ENCODE measurements at regions not wholly inside any gene's neighbourhood (a gene's known extent, or its start where the extent isn't known, plus 50 kb on each side); places are given as distances from the start of the nearest gene placed in this dataset.

- Histone ChIP-seq H3K27ac (ENCODE audit: low read depth, low read length) (no peak overlapping the region), H3K36me3 (ENCODE audit: control insufficient read depth, insufficient read depth, low read length) (no peaks in the 10 kb centered on the region), H3K4me1 (ENCODE audit: control insufficient read depth, insufficient read depth, low read length) (no peaks in the 10 kb centered on the region), H3K9me3 (ENCODE audit: control insufficient read depth, insufficient read depth, low read length) (no peaks in the 10 kb centered on the region), H3K4me3 (ENCODE audit: low read depth, low read length) (no peak overlapping the region), H3K27me3 (ENCODE audit: control insufficient read depth, insufficient read depth, low read length) (no peaks in the 10 kb centered on the region), H3K9ac (ENCODE audit: low read depth, low read length) (no peak overlapping the region)
Observed at GRCh38 chr14:56044196-56044595, 74.0 kb upstream of the PELI2 start.

- Histone ChIP-seq H3K36me3 (ENCODE audit: control insufficient read depth, insufficient read depth, low read length) (no peaks in the 10 kb centered on the region), H3K9me3 (ENCODE audit: control insufficient read depth, insufficient read depth, low read length) (no peaks in the 10 kb centered on the region), H3K4me3 (ENCODE audit: low read depth, low read length) (no peak overlapping the region), H3K27me3 (ENCODE audit: control insufficient read depth, insufficient read depth, low read length) (no peaks in the 10 kb centered on the region), H3K27ac (ENCODE audit: low read depth, low read length) (no peak overlapping the region), H3K9ac (ENCODE audit: low read depth, low read length) (no peak overlapping the region), H3K4me1 (ENCODE audit: control insufficient read depth, insufficient read depth, low read length) (no peaks in the 10 kb centered on the region)
Observed at GRCh38 chr14:56046546-56046945, 71.7 kb upstream of the PELI2 start.

GRCh38 chr14:56046996-56047395 is 71.2 kb upstream of the PELI2 start:
- H3K4me3 ChIP-seq (ENCODE audit: low read depth, low read length): no peak overlapping the region
- no peaks in the 10 kb centered on the region for H3K9me3 ChIP-seq (ENCODE audit: control insufficient read depth, insufficient read depth, low read length)
- H3K36me3 ChIP-seq (ENCODE audit: control insufficient read depth, insufficient read depth, low read length): no peaks in the 10 kb centered on the region
- no peak overlapping the region for H3K27ac ChIP-seq (ENCODE audit: low read depth, low read length)
- H3K27me3 ChIP-seq (ENCODE audit: control insufficient read depth, insufficient read depth, low read length): no peaks in the 10 kb centered on the region
- H3K4me1 ChIP-seq (ENCODE audit: control insufficient read depth, insufficient read depth, low read length): no peaks in the 10 kb centered on the region
- no peak overlapping the region for H3K9ac ChIP-seq (ENCODE audit: low read depth, low read length)

- Histone ChIP-seq H3K4me3 (ENCODE audit: low read depth, low read length) (no peak overlapping the region), H3K4me1 (ENCODE audit: control insufficient read depth, insufficient read depth, low read length) (no peaks in the 10 kb centered on the region), H3K27ac (ENCODE audit: low read depth, low read length) (no peak overlapping the region), H3K36me3 (ENCODE audit: control insufficient read depth, insufficient read depth, low read length) (no peaks in the 10 kb centered on the region), H3K27me3 (ENCODE audit: control insufficient read depth, insufficient read depth, low read length) (no peaks in the 10 kb centered on the region), H3K9ac (ENCODE audit: low read depth, low read length) (no peak overlapping the region), H3K9me3 (ENCODE audit: control insufficient read depth, insufficient read depth, low read length) (no peaks in the 10 kb centered on the region)
Observed at GRCh38 chr14:56049536-56049935, 68.7 kb upstream of the PELI2 start.

GRCh38 chr14:56055511-56055910 is 62.7 kb upstream of the PELI2 start:
- Histone ChIP-seq H3K27me3 (ENCODE audit: control insufficient read depth, insufficient read depth, low read length) (no peaks in the 10 kb centered on the region), H3K9ac (ENCODE audit: low read depth, low read length) (no peak overlapping the region), H3K9me3 (ENCODE audit: control insufficient read depth, insufficient read depth, low read length) (no peaks in the 10 kb centered on the region), H3K36me3 (ENCODE audit: control insufficient read depth, insufficient read depth, low read length) (no peaks in the 10 kb centered on the region), H3K4me1 (ENCODE audit: control insufficient read depth, insufficient read depth, low read length) (peaks cover 10% of the 10 kb centered on the region), H3K4me3 (ENCODE audit: low read depth, low read length) (no peak overlapping the region), H3K27ac (ENCODE audit: low read depth, low read length) (no peak overlapping the region)

- H3K36me3 ChIP-seq (ENCODE audit: control insufficient read depth, insufficient read depth, low read length): no peaks in the 10 kb centered on the region
- peaks cover 10% of the 10 kb centered on the region for H3K4me1 ChIP-seq (ENCODE audit: control insufficient read depth, insufficient read depth, low read length)
- H3K9me3 ChIP-seq (ENCODE audit: control insufficient read depth, insufficient read depth, low read length): no peaks in the 10 kb centered on the region
- no peak overlapping the region for H3K4me3 ChIP-seq (ENCODE audit: low read depth, low read length)
- no peak overlapping the region for H3K27ac ChIP-seq (ENCODE audit: low read depth, low read length)
- H3K9ac ChIP-seq (ENCODE audit: low read depth, low read length): no peak overlapping the region
- H3K27me3 ChIP-seq (ENCODE audit: control insufficient read depth, insufficient read depth, low read length): no peaks in the 10 kb centered on the region
Observed at GRCh38 chr14:56056031-56056430, 62.2 kb upstream of the PELI2 start.

- H3K4me1 ChIP-seq (ENCODE audit: control insufficient read depth, insufficient read depth, low read length): peaks cover 10% of the 10 kb centered on the region
- no peak overlapping the region for H3K27ac ChIP-seq (ENCODE audit: low read depth, low read length)
- no peak overlapping the region for H3K4me3 ChIP-seq (ENCODE audit: low read depth, low read length)
- no peaks in the 10 kb centered on the region for H3K36me3 ChIP-seq (ENCODE audit: control insufficient read depth, insufficient read depth, low read length)
- H3K27me3 ChIP-seq (ENCODE audit: control insufficient read depth, insufficient read depth, low read length): no peaks in the 10 kb centered on the region
- no peak overlapping the region for H3K9ac ChIP-seq (ENCODE audit: low read depth, low read length)
- H3K9me3 ChIP-seq (ENCODE audit: control insufficient read depth, insufficient read depth, low read length): no peaks in the 10 kb centered on the region
Observed at GRCh38 chr14:56057071-56057741, 61.0 kb upstream of the PELI2 start.

GRCh38 chr14:56057767-56058166 is 60.4 kb upstream of the PELI2 start:
- no peaks in the 10 kb centered on the region for H3K27me3 ChIP-seq (ENCODE audit: control insufficient read depth, insufficient read depth, low read length)
- H3K9me3 ChIP-seq (ENCODE audit: control insufficient read depth, insufficient read depth, low read length): no peaks in the 10 kb centered on the region
- no peak overlapping the region for H3K4me3 ChIP-seq (ENCODE audit: low read depth, low read length)
- no peak overlapping the region for H3K9ac ChIP-seq (ENCODE audit: low read depth, low read length)
- no peaks in the 10 kb centered on the region for H3K36me3 ChIP-seq (ENCODE audit: control insufficient read depth, insufficient read depth, low read length)
- H3K4me1 ChIP-seq (ENCODE audit: control insufficient read depth, insufficient read depth, low read length): peaks cover 10% of the 10 kb centered on the region
- H3K27ac ChIP-seq (ENCODE audit: low read depth, low read length): no peak overlapping the region

- Histone ChIP-seq H3K9me3 (ENCODE audit: control insufficient read depth, insufficient read depth, low read length) (no peaks in the 10 kb centered on the region), H3K36me3 (ENCODE audit: control insufficient read depth, insufficient read depth, low read length) (no peaks in the 10 kb centered on the region), H3K27ac (ENCODE audit: low read depth, low read length) (no peak overlapping the region), H3K4me3 (ENCODE audit: low read depth, low read length) (no peak overlapping the region), H3K4me1 (ENCODE audit: control insufficient read depth, insufficient read depth, low read length) (peaks cover 10% of the 10 kb centered on the region), H3K9ac (ENCODE audit: low read depth, low read length) (no peak overlapping the region), H3K27me3 (ENCODE audit: control insufficient read depth, insufficient read depth, low read length) (no peaks in the 10 kb centered on the region)
Observed at GRCh38 chr14:56059054-56059453, 59.2 kb upstream of the PELI2 start.

GRCh38 chr14:56061051-56061450 is 57.2 kb upstream of the PELI2 start:
- H3K27ac ChIP-seq (ENCODE audit: low read depth, low read length): no peak overlapping the region
- H3K9me3 ChIP-seq (ENCODE audit: control insufficient read depth, insufficient read depth, low read length): no peaks in the 10 kb centered on the region
- no peak overlapping the region for H3K9ac ChIP-seq (ENCODE audit: low read depth, low read length)
- no peak overlapping the region for H3K4me3 ChIP-seq (ENCODE audit: low read depth, low read length)
- peaks cover 10% of the 10 kb centered on the region for H3K4me1 ChIP-seq (ENCODE audit: control insufficient read depth, insufficient read depth, low read length)
- H3K27me3 ChIP-seq (ENCODE audit: control insufficient read depth, insufficient read depth, low read length): no peaks in the 10 kb centered on the region
- no peaks in the 10 kb centered on the region for H3K36me3 ChIP-seq (ENCODE audit: control insufficient read depth, insufficient read depth, low read length)

GRCh38 chr14:56063131-56063530 is 55.1 kb upstream of the PELI2 start:
- no peak overlapping the region for H3K27ac ChIP-seq (ENCODE audit: low read depth, low read length)
- no peaks in the 10 kb centered on the region for H3K4me1 ChIP-seq (ENCODE audit: control insufficient read depth, insufficient read depth, low read length)
- no peaks in the 10 kb centered on the region for H3K27me3 ChIP-seq (ENCODE audit: control insufficient read depth, insufficient read depth, low read length)
- no peaks in the 10 kb centered on the region for H3K36me3 ChIP-seq (ENCODE audit: control insufficient read depth, insufficient read depth, low read length)
- H3K4me3 ChIP-seq (ENCODE audit: low read depth, low read length): no peak overlapping the region
- no peaks in the 10 kb centered on the region for H3K9me3 ChIP-seq (ENCODE audit: control insufficient read depth, insufficient read depth, low read length)
- no peak overlapping the region for H3K9ac ChIP-seq (ENCODE audit: low read depth, low read length)
